Hematopoietic multipotent progenitor cell treated with erythropoietin and hydrocortisone succinate and interleukin-3 and kit ligand, for 4 days (in vitro differentiated cells): ENCODE measurements at regions not wholly inside any gene's neighbourhood (a gene's known extent, or its start where the extent isn't known, plus 50 kb on each side); places are given as distances from the start of the nearest gene placed in this dataset.

ENCODE experiments used
- DNase-seq: peaks from one replicate; pipeline ENCODE4 v3.0.0-alpha.2; 2015

DNA sequence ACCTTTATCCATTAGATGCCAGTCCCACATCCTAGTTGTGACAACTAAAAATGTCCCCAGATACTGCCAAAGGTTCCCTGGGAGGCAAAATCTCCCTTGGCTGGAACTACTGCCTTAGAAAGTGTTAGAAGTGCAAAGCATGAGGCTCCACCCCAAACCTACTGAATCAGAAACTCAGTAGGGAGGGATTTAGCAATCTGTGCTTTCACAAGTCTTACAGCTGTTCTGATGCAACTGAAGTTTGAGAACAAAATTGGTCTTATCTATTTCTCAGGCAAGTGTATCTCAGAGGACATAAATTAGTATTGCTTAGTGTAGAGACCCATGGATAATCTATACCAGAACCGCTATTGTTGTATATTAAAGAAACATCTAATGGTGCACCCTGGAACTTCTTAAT lies 70.2 kb downstream of the CLDN1 start:
- peak; percentile 62 for DNase-seq

DNA sequence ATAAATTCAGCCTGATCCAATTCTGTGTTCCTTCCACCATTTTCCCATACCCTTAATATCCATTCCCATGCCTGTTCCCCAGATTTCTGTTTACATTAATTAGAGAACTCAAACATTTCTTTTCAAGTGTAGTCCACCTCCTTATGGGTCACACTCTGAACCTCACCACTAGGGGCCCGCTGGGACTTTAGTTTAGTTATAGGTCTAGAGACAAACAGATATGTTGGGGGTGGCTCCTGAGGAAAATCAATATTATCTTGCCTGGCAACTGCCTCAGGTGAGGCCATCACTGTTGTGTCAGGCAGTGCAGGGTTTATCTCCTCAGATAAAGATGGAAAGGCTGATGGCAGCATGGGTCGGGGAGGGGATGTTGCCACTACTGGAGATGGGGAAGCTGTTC lies 72.8 kb downstream of the CLDN1 start:
- DNase-seq = no peak

DNA sequence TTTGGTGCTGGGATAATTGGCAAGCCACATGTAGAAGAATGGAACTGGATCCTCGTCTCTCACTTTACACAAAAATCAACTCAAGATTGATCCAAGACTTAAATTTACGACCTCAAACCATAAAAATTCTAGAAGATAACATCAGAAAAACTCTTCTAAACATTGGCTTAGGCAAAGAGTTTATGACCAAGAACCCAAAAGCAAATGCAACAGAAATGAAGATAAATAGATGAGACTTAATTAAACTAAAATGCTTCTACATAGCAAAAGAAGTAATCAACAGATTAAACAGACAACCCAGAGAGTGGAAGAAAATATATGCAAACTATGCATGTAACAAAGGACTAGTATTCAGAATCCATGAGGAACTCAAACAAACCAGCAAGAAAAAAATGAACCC lies 80.1 kb downstream of the CLDN1 start:
- no peak for DNase-seq

DNA sequence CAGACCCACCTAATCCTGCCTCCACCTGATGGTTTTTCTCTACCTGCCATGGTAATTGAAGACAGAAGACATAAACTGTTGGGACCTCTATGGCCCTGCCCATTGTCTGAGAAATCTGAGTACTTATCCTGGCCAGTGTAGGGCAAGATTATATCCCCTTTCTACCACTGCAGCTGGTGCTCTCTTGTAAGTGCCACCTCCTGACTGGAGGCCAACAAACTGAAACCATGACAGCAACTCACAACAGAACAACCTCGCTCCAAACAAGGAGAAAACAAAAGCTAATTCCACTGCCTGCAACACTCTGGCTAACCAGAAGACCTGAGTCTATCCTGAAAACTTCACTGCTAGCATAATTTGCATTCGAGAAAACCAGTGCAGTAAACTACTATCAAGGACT lies 82.9 kb downstream of the CLDN1 start:
- DNase-seq = no peak

DNA sequence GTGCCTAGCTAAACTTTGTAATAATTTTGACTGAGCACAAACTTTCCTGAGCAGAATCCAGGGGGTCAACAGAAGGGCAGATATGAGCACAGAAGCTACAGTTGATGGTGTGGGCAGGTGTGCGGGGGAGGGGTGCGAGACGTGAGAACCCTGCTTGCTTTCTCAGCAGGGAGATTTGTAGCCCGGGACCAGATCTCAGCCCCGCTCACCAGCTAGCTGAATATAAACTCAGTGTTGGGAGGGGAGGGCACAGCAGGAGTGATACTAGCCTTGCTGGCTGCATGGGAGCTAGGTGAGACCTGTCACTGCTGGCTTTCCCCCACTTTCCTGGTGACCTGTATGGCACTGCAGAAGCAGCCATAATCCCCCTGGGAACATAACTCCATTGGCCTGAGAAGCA lies 83.4 kb downstream of the CLDN1 start:
- no peak for DNase-seq

DNA sequence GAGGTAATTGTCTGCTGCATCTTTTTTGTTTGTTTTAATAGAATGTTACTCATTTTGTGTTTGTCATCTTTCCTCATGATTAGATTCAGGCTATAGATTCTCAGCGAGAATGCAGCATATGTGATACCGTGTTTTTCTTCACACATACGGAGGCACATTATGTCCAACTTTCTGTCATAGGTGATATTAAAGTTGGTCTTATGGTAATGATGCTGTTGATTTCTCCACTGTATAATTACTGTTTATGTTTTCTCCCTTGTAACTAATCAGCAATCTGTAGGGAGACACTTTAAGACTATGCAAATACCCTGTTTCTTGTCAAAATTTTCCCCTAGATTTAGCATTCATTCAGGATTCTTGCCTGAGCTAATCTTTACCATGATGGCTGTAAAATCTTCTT lies 87.6 kb downstream of the CLDN1 start:
- no peak for DNase-seq

DNA sequence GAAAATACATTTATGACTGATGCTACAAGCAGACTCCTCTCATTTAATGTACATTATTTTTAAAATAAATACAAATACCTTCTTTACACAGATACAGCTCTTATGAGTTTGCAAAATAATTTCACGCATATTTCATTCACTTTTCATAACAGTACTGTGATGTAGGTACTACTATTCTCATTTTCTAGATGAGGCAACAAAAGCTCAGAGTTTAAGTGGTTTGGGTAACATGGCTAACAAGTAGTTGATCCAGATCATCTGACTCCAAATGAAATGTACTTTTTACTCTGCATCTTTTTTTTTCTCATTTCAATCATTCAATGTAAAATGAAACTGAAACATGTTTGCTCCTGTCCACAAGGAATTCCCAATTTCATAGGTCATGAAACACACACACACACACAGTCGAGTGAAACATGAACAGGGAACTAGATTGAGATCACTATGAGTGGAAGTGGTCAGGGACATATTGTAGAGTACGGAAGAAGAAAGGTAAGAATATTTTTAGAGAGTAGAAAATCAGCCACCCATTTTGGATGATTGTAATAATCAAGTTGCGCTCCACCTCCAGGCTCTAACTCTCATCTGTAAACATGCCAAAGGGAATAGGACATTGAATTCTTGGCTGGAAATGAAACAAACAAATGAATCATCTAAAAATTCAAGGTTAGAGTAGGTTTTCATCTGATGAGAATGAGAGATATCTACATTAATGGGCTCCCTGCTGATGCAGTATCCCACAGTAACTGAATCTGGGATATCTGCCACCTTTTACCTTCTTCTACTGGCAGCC lies 92.4 kb downstream of the CLDN1 start:
- DNase-seq = no peak

DNA sequence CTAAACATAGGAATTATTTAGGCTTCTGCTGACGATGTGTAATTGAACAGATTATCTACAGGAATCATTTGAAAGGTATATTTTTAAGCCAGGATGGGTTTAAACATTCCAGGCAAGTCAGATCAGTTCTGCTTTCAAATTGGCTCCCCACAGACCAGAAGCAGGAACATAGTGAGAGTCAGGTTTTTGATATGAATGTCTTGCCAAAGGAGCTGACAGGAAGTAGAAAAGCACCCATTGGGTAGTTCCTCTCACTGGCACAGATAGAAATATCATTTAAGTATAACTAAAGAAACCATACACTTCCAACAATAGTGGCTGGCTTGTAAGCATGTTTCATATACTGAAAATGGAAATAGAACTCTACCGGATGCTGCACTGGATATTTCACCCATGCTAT lies 95.2 kb downstream of the CLDN1 start:
- peak; percentile 18 for DNase-seq

DNA sequence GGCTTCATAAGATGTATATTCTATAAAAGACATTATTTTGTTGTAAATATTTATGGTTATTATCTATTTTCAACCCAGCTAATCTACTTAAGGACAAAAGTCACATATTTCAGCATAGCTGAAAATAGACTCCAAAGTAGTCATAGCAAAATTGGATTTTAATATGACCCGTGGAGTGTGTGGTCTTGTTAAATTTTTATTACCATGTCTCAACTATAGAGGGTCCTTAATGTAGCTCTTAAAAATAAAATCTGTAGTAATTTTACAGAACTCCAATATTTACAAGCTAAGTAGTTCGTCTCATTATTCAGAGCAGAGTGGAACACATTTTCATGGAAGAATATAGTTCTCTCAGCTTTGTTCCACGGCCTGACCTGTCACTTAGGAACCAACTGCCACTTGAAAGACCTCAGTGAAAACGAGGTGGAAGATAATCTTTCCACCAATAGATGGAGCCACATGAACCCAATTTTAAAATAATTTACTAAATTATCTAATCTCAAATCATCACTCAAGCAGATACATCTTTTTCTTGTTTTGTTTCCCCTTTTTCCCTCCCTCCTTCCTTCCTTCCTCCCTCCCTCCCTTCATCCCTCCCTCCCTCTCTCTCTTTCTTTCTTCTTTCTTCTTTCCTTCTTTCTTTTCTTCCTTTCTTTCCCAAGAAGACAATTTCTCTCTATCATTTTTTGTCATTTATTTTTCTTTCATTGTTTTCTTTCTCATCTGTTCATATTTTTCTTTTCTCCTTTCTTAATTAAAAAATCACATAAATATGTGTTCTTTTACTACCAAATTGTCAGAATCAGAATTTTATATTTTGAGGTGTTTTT lies 97.2 kb downstream of the CLDN1 start:
- peak; percentile 59 for DNase-seq

DNA sequence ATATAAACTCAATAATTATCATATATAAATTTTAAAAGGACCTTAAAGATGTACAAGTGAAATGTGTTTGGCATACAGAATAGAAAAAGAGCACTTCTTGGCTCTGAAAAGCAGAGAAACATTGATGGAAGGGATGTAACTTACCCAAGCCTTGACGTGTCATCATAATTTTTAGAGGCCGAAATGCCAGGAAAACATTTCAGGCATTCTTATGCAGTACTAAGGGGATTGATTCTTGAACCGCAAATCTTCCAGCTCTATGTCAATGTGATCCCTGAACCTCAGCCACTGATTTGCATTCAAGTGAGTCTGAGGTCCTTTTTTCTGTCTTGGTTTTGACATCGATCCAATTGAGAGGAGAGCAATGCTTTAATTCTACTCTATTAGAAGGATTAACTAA lies 97.8 kb downstream of the CLDN1 start:
- no peak for DNase-seq

DNA sequence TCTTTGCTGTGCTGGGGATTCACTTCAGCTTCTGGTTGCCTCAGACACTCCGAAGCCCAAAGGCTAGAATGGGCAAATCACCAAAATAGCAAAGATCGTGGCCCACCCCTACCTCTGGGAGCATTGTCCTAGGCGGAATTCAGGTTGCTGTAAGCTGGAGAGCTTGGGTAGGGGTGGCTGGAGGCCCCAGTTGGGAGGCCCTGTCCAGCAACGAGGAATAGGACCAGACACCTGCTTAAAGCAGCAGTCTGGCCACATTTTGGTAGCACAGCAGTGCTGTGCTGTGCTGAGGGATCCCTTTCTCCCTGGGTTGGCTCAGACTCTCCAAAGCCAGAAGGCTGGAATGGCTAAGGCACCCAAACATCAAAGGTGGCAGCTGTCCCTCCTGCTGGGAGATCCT lies 99.3 kb downstream of the CLDN1 start:
- DNase-seq = no peak

DNA sequence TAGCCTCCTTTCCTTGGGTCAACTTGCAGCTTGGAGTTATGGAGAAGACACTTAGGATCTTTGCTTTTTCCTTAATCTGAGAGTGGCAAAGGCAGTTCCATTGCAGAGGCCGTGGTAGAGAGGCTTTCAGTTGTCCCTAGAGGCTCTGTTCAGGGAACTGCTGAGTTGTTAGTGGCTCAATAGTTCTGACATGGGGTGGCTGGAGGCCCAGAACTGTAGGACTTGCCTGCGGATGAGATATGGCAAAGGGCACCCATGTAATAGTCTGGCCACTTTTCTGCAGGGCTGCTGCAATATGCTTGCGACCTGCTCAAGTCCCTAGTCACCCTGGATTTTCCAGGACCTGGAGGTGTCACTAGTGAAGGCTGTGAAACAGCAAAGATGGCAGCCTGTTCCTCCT lies 99.9 kb downstream of the CLDN1 start:
- DNase-seq = no peak

DNA sequence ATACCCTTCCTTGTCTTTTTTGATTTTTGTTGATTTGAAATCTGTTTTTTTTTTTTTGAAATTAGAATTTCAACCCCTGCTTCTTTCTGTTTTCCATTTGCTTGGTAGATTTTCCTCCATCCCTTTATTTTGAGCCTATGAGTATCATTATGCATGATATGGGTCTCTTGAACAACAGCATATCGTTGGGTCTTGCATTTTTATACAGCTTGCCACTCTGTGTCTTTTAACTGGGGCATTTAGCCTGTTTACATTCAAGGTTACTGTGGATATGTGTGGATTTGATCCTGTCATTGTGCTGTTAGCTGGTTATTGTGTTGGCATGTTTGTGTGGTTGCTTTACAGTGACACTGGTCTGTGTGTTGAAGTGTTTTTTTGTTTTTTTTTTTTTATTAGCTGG lies 99.7 kb upstream of the P3H2 start:
- DNase-seq = no peak

DNA sequence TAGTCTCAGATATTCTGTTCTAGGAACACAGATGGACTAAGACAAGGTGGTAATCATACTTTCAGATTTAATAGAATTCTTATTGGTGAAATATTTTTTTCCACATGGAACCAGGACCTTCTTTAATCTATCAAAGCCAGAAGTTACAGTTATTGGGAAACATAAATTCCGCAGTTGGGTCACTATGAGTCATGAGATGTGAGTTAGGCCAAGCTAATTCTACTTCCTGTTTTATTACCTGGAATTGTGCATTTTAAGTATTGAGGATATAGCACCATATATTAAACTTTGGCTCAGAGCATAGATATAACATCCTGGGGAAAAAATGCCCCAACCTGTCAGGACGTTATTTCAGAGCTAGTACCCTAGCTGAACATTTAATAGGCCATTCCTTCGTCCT lies 96.4 kb upstream of the P3H2 start:
- DNase-seq = peak; percentile 10

DNA sequence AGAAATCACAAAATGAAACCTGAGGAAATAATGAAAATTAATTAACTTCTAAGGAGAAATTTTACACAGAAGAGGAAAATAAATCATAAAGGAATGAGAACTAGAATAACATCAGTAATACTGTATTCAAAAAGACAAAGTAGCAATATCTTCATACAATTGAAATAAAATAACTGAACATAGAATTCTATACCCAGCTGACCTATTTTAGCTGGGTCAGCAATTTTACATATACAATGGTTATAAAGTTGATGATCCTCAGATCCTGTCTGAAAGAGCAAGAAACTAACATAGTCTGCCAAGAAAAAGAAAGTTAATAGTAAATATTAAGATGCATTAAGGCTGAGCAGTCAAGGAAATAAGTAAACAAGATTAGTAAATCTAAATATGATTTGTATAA lies 93.0 kb upstream of the P3H2 start:
- DNase-seq = no peak

DNA sequence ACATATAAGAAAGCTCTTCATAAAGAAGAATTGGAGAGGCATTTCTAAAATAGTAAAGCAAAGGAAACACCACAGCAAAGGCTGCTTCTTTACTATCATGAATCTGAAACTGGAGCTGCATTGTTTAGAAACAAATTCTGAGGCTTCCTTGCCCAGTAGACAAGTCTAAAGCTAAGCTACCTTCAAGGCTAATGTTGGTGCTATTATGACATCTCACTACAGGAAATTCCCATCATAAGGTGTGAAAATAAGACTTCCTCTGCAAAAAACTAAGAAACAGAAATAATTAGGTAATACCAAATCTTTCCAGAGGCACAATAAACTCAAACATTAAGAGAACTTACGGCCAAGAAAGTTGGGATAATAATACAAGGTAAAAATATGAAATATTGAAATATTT lies 89.9 kb upstream of the P3H2 start:
- no peak for DNase-seq

DNA sequence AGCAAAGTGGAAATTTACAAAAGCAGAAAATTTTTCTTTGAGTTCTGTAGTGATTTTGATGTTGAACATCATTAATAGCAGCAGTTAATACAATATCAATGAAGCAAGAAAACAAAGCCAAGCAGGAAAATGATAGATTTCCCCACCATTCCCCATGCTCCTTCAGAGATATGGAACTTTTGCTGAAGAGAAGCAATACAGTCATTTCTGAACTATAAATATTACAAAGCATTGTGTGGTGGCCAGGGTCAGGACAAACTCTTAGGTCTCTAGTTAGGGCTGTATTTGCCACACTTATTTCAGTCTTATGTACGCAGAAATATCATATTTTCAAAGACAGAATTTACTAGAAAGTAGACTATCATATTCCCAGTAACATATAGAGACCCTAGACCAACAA lies 88.8 kb upstream of the P3H2 start:
- no peak for DNase-seq

DNA sequence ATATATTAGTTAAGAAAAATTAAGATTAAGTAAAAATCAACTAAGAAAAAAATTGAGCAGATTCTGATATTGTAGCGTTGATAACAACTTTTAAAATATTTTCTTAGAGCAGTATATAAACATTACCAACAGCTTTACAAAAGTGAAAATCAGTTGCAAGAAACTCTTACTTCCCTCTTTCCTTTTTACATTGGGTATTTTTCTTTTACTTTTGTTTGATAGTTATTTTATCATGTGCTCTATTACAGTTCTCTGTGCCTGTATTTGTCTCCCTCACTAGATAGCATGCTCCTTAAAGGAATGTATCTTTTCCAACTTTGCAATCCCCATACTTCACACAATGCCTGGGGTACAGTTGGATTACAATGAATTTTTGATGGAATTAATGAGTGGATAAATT lies 87.5 kb upstream of the P3H2 start:
- DNase-seq = no peak

DNA sequence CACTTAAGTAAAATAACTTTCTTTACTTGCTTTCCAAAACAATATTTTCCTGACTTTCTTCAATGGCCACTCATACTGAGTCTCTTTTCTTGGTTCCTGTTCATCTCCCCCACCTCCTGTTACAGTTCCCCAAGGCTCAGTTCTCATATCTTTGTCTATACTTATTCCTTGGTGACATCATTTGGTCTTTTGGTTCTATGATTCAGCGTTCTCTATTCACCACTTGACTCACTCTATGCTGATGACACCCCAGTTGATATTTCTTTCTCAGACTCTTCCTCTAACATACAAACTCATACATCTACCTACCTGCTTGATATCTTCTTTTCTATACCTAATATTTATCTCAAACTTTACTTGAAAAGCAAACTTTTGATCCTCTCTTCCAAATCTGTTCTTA lies 85.0 kb upstream of the P3H2 start:
- DNase-seq = no peak

DNA sequence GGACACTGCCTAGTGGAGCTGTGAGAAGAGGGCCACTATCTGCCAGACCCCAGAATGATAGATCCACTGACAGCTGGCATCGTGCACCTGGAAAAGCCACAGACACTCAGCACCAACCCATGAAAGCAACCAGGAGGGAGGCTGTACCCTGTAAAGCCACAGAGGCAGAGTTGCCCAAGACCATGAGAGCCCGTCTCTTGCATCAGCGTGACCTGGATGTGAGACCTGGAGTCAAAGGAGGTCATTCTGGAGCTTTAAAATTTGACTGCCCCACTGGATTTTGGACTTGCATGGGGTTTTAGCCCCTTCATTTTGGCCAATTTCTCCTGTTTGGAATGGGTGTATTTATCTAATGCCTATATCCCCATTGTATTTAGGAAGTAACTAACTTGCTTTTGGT lies 83.5 kb upstream of the P3H2 start:
- no peak for DNase-seq

DNA sequence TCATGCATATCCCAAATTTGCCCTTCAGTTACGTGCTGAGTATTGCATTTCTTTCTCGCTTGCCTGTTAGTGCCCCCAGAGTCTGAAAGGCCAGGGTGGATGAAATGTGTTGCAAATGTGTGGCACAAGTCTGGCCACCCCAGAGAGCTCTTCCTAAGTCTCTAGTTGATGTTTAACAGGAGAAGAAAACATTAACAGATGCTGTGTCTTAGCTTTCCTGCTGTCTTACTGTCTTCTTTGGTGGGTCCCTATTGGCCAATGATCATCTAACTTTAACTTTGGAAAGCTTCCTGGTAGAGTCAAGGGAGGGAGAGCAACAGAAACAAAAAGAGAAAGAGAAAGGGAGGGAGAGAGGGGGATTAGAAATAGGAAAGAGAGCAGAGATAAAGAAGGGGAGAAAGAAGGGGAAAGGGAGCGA lies 76.7 kb upstream of the P3H2 start:
- no peak for DNase-seq

DNA sequence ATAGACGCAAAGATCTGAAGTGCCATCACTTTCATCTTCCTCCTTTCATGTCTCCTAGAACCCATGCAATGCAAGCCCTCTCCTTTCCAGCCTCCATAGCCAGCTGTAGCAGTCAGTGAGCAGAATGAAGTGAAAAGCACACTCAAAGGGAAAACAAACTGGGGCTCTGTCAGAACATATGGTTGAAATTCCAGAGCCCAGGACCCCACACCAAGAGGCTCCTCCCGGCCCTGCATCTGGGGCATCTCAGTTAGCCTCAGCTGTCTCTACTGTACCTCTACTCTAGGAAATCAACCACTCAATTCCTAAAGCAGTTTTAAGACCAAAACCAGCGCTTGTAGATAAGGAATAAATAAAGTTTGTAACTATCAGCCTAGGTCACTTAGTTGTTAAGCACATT lies 73.8 kb upstream of the P3H2 start:
- DNase-seq = no peak

DNA sequence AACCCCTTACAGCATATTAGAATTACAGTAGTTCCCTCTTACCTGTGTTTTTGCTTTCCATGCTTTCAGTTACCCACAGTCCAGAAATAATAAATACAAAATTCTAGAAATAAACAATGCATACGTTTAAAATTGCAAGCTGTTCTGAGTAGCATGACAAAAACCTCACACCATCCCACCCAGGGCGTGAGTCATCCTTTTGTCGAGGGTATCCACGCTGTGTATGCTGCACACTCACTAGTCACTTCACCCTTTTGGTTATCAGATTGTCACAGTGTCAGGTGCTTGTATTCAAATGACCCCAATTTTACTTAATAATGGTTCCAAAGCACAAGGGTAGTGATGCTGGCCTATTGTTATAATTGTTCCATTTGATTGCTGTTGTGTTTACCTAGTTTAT lies 72.5 kb upstream of the P3H2 start:
- DNase-seq = no peak

DNA sequence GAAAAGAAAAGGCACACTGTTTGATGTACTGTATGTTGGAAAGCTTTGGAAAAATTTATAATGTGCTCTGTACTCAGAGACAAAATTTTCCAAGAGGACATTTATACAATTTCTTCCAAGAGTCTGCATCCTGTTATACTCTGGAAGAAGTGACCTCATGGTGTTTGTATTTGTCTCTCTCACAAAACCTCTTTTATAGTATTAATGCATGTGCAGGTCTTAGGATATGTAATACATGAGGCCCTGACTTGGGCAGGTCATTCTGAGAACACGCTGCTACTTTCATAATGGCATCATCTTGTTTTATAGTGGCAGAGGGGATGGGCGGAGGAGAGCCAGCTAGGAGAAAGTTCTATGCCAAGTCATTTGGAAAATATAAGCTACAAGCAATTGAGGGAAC lies 72.0 kb upstream of the P3H2 start:
- no peak for DNase-seq

DNA sequence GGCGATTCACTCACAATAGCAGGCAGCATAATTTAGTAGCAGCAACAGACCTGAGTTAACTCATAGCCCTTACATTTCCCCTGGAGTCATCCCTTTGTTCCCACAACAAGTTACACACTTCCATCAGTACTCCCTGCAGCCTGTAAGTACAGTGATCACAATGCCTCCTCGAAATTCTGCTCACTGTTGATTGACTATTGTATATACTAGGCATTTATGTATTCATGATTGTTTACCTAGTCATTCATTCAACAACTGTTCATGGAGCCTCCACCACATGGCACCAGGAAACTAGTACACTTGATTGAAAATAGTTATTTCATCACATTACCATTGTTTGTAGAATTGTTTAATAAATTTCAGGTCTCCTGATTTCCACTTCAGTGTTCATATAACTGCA lies 71.4 kb upstream of the P3H2 start:
- DNase-seq = no peak
